WTC11 (cell line): ENCODE measurements at regions not wholly inside any gene's neighbourhood (a gene's known extent, or its start where the extent isn't known, plus 50 kb on each side); places are given as distances from the start of the nearest gene placed in this dataset.

Experiments used
- ATAC-seq: fragments of 200-7000 bp; cut with Tn5 transposase; 2 replicates; pipeline ENCODE4 v1.10.0; 2021; ENCODE audit warnings: mild to moderate bottlenecking, moderate library complexity
- CTCF ChIA-PET: fragments of 300-600 bp; sonication (Branson Sonifier 250); formaldehyde crosslinking; loops from one replicate; lab custom pipeline; 2021; ENCODE audit warnings: antibody characterized with exemption; lab: Charles Lee
- POLR2A ChIA-PET: fragments of 350-600 bp; sonication (Branson Sonifier 250); formaldehyde crosslinking; loops from one replicate; lab custom pipeline; 2021; ENCODE audit warnings: antibody characterized with exemption; lab: Charles Lee
- DNase-seq: peaks from one replicate; pipeline ENCODE4 v3.0.0; 2021; ENCODE audit warnings: low spot score
- H3K27ac Mint-ChIP-seq: 2 replicates; pipeline ENCODE4 v1.8.0; 2021; ENCODE audit warnings: mixed read lengths
- H3K27me3 Mint-ChIP-seq: 2 replicates; pipeline ENCODE4 v1.8.0; 2021; ENCODE audit warnings: low read depth, mild to moderate bottlenecking, moderate library complexity, mixed read lengths
- H3K36me3 Mint-ChIP-seq: 2 replicates; pipeline ENCODE4 v1.8.0; 2021; ENCODE audit warnings: mixed read lengths
- H3K4me1 Mint-ChIP-seq: 2 replicates; pipeline ENCODE4 v1.8.0; 2022; ENCODE audit warnings: mixed read lengths
- H3K4me3 Mint-ChIP-seq: 2 replicates; pipeline ENCODE4 v1.8.0; 2021; ENCODE audit warnings: mild to moderate bottlenecking, moderate library complexity, mixed read lengths
- H3K9me3 Mint-ChIP-seq: 2 replicates; pipeline ENCODE4 v1.8.0; 2021; ENCODE audit warnings: mixed read lengths
- ATF1 ChIP-seq: sonication (generic); formaldehyde crosslinking; IDR thresholded peaks from 2 replicates; pipeline ENCODE4 v1.8.1; 2023; ENCODE audit warnings: mild to moderate bottlenecking, moderate library complexity, missing genetic modification reagents
- CBFB ChIP-seq: sonication (generic); formaldehyde crosslinking; IDR thresholded peaks from 2 replicates; pipeline ENCODE4 v1.8.1; 2022; ENCODE audit warnings: mild to moderate bottlenecking, low read depth, missing genetic modification reagents
- CREB1 ChIP-seq: sonication (generic); formaldehyde crosslinking; IDR thresholded peaks from 2 replicates; pipeline ENCODE4 v1.8.0; 2023; ENCODE audit warnings: mild to moderate bottlenecking, missing genetic modification reagents
- FOXP1 ChIP-seq: sonication (generic); formaldehyde crosslinking; IDR thresholded peaks from 2 replicates; pipeline ENCODE4 v1.8.0; 2022; ENCODE audit warnings: missing genetic modification reagents, mild to moderate bottlenecking, moderate library complexity, borderline replicate concordance
- GRHL2 ChIP-seq: fragments of 250-450 bp; sonication (Bioruptor Pico); IDR thresholded peaks from 2 replicates; pipeline ENCODE4 v1.8.0; 2022; ENCODE audit warnings: mild to moderate bottlenecking, moderate library complexity; ENCODE audit not compliant: insufficient replicate concordance, severe bottlenecking
- IRF2 ChIP-seq: sonication (generic); formaldehyde crosslinking; IDR thresholded peaks from 2 replicates; pipeline ENCODE4 v1.8.0; 2022; ENCODE audit warnings: low read depth, missing genetic modification reagents, borderline replicate concordance
- NR2C2 ChIP-seq: sonication (generic); formaldehyde crosslinking; IDR thresholded peaks from 2 replicates; pipeline ENCODE4 v1.8.0; 2022; ENCODE audit warnings: mild to moderate bottlenecking, missing genetic modification reagents
- PRRX2 ChIP-seq: fragments of 250-450 bp; sonication (Bioruptor Pico); IDR thresholded peaks from 2 replicates; pipeline ENCODE4 v1.8.0; 2021; ENCODE audit warnings: mild to moderate bottlenecking
- SMAD3 ChIP-seq: sonication (generic); formaldehyde crosslinking; IDR thresholded peaks from 2 replicates; pipeline ENCODE4 v1.8.0; 2022; ENCODE audit warnings: missing genetic modification reagents, mild to moderate bottlenecking, borderline replicate concordance
- SOX15 ChIP-seq: fragments of 250-450 bp; sonication (Bioruptor Pico); IDR thresholded peaks from 2 replicates; pipeline ENCODE4 v1.9.0; 2021; ENCODE audit warnings: mild to moderate bottlenecking
- ZNF416 ChIP-seq: fragments of 250-450 bp; sonication (Bioruptor Pico); IDR thresholded peaks from 2 replicates; pipeline ENCODE4 v1.9.0; 2021; ENCODE audit warnings: mild to moderate bottlenecking, inconsistent platforms
- TF ChIP-seq, protein P1 (sequence below): fragments of 250-450 bp; sonication (Bioruptor Pico); IDR thresholded peaks from 2 replicates; pipeline ENCODE4 v1.9.0; 2021; ENCODE audit warnings: mild to moderate bottlenecking
- TF ChIP-seq, protein P2 (sequence below): fragments of 250-450 bp; sonication (Bioruptor Pico); IDR thresholded peaks from 2 replicates; pipeline ENCODE4 v2.1.2; 2022; ENCODE audit warnings: mild to moderate bottlenecking, moderate library complexity
- TF ChIP-seq, protein P3 (sequence below): sonication (generic); formaldehyde crosslinking; IDR thresholded peaks from 2 replicates; pipeline ENCODE4 v1.8.0; 2023; ENCODE audit warnings: missing genetic modification reagents, mild to moderate bottlenecking, borderline replicate concordance
- TF ChIP-seq, protein P4 (sequence below): sonication (generic); formaldehyde crosslinking; IDR thresholded peaks from 2 replicates; pipeline ENCODE4 v1.8.1; 2022; ENCODE audit warnings: mild to moderate bottlenecking, missing genetic modification reagents, moderate library complexity, borderline replicate concordance
- TF ChIP-seq, protein P5 (sequence below): sonication (generic); formaldehyde crosslinking; IDR thresholded peaks from 2 replicates; pipeline ENCODE4 v1.8.1; 2023; ENCODE audit warnings: mild to moderate bottlenecking, missing genetic modification reagents

DNA sequence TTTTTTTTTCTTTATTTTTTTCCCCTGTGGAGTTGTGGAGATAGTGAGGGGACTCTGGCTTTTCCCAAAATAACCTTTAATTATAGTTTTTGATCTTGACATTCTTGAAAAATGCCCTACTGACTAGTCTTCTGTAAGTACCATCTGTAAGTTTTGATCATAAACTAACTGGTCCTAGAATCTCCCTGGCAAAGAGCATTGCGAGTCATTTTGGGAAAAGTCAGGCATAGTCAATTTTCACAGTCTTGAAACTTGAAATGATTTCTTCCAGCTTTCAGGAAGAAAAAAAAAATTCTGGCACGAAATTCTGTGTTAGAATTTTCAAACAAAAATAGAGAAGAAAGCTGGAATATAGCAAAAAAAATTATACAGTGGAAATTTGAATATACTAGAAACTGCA lies 181.2 kb upstream of the SNX7 start:
- CTCF ChIA-PET: interaction anchor here (1.0 kb wide), 1 partner anchor 12 kb away, joined by 3 read pairs; no protein-coding TSS in a partner anchor
- POLR2A ChIA-PET: no interaction called here
- ATAC-seq (no peak), DNase-seq (no peak)
- Mint-ChIP-seq H3K27me3 (no peaks in the 10 kb centered on the region), H3K9me3 (no peaks in the 10 kb centered on the region), H3K4me3 (no peak overlapping the region), H3K27ac (peak overlapping the region; percentile 39; the same call in 1 of the 2 replicates), H3K36me3 (no peaks in the 10 kb centered on the region), H3K4me1 (peaks cover 4% of the 10 kb centered on the region; the same call in 1 of the 2 replicates)
- TF ChIP-seq SOX15 (CRISPR knock-in tag): no peak
- TF ChIP-seq ZNF416: no peak
- no peak for TF ChIP-seq IRF2
- TF ChIP-seq FOXP1 (CRISPR knock-in tag): no peak
- no peak for TF ChIP-seq SMAD3
- no peak for TF ChIP-seq GRHL2 (CRISPR knock-in tag)
- no peak for TF ChIP-seq PRRX2
- TF ChIP-seq, protein P1, sequence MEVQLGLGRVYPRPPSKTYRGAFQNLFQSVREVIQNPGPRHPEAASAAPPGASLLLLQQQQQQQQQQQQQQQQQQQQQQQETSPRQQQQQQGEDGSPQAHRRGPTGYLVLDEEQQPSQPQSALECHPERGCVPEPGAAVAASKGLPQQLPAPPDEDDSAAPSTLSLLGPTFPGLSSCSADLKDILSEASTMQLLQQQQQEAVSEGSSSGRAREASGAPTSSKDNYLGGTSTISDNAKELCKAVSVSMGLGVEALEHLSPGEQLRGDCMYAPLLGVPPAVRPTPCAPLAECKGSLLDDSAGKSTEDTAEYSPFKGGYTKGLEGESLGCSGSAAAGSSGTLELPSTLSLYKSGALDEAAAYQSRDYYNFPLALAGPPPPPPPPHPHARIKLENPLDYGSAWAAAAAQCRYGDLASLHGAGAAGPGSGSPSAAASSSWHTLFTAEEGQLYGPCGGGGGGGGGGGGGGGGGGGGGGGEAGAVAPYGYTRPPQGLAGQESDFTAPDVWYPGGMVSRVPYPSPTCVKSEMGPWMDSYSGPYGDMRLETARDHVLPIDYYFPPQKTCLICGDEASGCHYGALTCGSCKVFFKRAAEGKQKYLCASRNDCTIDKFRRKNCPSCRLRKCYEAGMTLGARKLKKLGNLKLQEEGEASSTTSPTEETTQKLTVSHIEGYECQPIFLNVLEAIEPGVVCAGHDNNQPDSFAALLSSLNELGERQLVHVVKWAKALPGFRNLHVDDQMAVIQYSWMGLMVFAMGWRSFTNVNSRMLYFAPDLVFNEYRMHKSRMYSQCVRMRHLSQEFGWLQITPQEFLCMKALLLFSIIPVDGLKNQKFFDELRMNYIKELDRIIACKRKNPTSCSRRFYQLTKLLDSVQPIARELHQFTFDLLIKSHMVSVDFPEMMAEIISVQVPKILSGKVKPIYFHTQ: no peak
- TF ChIP-seq, protein P2, sequence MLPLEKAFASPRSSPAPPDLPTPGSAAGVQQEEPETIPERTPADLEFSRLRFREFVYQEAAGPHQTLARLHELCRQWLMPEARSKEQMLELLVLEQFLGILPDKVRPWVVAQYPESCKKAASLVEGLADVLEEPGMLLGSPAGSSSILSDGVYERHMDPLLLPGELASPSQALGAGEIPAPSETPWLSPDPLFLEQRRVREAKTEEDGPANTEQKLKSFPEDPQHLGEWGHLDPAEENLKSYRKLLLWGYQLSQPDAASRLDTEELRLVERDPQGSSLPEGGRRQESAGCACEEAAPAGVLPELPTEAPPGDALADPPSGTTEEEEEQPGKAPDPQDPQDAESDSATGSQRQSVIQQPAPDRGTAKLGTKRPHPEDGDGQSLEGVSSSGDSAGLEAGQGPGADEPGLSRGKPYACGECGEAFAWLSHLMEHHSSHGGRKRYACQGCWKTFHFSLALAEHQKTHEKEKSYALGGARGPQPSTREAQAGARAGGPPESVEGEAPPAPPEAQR (CRISPR knock-in tag): no peak
- TF ChIP-seq ATF1 (CRISPR knock-in tag): no peak
- TF ChIP-seq, protein P3, sequence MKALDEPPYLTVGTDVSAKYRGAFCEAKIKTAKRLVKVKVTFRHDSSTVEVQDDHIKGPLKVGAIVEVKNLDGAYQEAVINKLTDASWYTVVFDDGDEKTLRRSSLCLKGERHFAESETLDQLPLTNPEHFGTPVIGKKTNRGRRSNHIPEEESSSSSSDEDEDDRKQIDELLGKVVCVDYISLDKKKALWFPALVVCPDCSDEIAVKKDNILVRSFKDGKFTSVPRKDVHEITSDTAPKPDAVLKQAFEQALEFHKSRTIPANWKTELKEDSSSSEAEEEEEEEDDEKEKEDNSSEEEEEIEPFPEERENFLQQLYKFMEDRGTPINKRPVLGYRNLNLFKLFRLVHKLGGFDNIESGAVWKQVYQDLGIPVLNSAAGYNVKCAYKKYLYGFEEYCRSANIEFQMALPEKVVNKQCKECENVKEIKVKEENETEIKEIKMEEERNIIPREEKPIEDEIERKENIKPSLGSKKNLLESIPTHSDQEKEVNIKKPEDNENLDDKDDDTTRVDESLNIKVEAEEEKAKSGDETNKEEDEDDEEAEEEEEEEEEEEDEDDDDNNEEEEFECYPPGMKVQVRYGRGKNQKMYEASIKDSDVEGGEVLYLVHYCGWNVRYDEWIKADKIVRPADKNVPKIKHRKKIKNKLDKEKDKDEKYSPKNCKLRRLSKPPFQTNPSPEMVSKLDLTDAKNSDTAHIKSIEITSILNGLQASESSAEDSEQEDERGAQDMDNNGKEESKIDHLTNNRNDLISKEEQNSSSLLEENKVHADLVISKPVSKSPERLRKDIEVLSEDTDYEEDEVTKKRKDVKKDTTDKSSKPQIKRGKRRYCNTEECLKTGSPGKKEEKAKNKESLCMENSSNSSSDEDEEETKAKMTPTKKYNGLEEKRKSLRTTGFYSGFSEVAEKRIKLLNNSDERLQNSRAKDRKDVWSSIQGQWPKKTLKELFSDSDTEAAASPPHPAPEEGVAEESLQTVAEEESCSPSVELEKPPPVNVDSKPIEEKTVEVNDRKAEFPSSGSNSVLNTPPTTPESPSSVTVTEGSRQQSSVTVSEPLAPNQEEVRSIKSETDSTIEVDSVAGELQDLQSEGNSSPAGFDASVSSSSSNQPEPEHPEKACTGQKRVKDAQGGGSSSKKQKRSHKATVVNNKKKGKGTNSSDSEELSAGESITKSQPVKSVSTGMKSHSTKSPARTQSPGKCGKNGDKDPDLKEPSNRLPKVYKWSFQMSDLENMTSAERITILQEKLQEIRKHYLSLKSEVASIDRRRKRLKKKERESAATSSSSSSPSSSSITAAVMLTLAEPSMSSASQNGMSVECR (CRISPR knock-in tag): no peak
- TF ChIP-seq, protein P4, sequence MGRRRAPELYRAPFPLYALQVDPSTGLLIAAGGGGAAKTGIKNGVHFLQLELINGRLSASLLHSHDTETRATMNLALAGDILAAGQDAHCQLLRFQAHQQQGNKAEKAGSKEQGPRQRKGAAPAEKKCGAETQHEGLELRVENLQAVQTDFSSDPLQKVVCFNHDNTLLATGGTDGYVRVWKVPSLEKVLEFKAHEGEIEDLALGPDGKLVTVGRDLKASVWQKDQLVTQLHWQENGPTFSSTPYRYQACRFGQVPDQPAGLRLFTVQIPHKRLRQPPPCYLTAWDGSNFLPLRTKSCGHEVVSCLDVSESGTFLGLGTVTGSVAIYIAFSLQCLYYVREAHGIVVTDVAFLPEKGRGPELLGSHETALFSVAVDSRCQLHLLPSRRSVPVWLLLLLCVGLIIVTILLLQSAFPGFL (CRISPR knock-in tag): no peak
- TF ChIP-seq CBFB (CRISPR knock-in tag): no peak
- no peak for TF ChIP-seq NR2C2 (CRISPR knock-in tag)
- TF ChIP-seq, protein P5, sequence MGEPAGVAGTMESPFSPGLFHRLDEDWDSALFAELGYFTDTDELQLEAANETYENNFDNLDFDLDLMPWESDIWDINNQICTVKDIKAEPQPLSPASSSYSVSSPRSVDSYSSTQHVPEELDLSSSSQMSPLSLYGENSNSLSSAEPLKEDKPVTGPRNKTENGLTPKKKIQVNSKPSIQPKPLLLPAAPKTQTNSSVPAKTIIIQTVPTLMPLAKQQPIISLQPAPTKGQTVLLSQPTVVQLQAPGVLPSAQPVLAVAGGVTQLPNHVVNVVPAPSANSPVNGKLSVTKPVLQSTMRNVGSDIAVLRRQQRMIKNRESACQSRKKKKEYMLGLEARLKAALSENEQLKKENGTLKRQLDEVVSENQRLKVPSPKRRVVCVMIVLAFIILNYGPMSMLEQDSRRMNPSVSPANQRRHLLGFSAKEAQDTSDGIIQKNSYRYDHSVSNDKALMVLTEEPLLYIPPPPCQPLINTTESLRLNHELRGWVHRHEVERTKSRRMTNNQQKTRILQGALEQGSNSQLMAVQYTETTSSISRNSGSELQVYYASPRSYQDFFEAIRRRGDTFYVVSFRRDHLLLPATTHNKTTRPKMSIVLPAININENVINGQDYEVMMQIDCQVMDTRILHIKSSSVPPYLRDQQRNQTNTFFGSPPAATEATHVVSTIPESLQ: no peak
- no peak for TF ChIP-seq CREB1 (CRISPR knock-in tag)
